ENCODE measurements at regions not wholly inside any gene's neighbourhood (a gene's known extent, or its start where the extent isn't known, plus 50 kb on each side); places are given as distances from the start of the nearest gene placed in this dataset.

GRCh38 chr13:106899442-106899841 is 331.5 kb upstream of the ARGLU1 start (continued):
- TF ChIP-seq SPI1 (IDR thresholded peaks at IDR 0.05; ENCODE audit: borderline replicate concordance, low read depth, low read length), result no peak
- TF ChIP-seq HNRNPH1 (optimal IDR thresholded peaks at IDR 0.05; ENCODE audit: low read depth, low read length), result no peak

GRCh38 chr13:106898231-106898630 is 330.3 kb upstream of the ARGLU1 start:
- DNase-seq (ENCODE audit: extremely low read depth in 1 of 4, low spot score in 3 of 4) (no peak), FAIRE-seq (no peak)
- WGBS (ENCODE audit: insufficient coverage, low coverage, missing lambda C conversion rate), result 0% methylated on average over 2 of the region's 2 CpGs

GRCh38 chr13:106888148-106888547 is 320.2 kb upstream of the ARGLU1 start:
- BruUV-seq (replicated peaks), result no TSS peak
- no peaks in the 10 kb centered on the region for H3K27me3 ChIP-seq (ENCODE audit: control insufficient read depth in 2 of 2, insufficient read depth in 2 of 2, low read length in 2 of 2)
- in situ Hi-C loops (cut with MboI), result no loop called here
- intact Hi-C loops (cut with micrococcal nuclease), result no loop called here
- 0% methylated on average over 2 of the region's 2 CpGs for WGBS (ENCODE audit: insufficient coverage, low coverage, missing lambda C conversion rate)
- no peaks in the 10 kb centered on the region for H3K79me2 ChIP-seq (ENCODE audit: control insufficient read depth, insufficient read depth, low read length)
- no peak for FAIRE-seq
- H3K4me3 ChIP-seq, result no peak overlapping the region
- no peaks in the 10 kb centered on the region for H3K4me1 ChIP-seq (replicated peaks in 1 of 2; ENCODE audit: control insufficient read depth in 2 of 2, insufficient read depth in 2 of 2, low read length in 2 of 2)
- no peaks in the 10 kb centered on the region for H4K20me1 ChIP-seq (replicated peaks; ENCODE audit: control insufficient read depth, insufficient read depth, low read length)
- H3K9ac ChIP-seq (ENCODE audit: insufficient read depth in 1 of 2, low read depth in 2 of 2, low read length in 2 of 2), result no peak overlapping the region
- no peak for ATAC-seq
- ChIA-PET POLR2A (no interaction called here), CTCF (ENCODE audit: low intra/inter-chr PET ratio) (no interaction called here)
- no peak for DNase-seq (ENCODE audit: extremely low read depth in 1 of 4, low spot score in 3 of 4)
- H3K4me2 ChIP-seq (ENCODE audit: insufficient read depth, low read length), result no peak overlapping the region
- H3K9me3 ChIP-seq (replicated peaks; ENCODE audit: control insufficient read depth, insufficient read depth, low read depth, low read length), result no peaks in the 10 kb centered on the region
- no peak overlapping the region for H2AFZ ChIP-seq (ENCODE audit: low read depth, low read length)
- no peaks in the 10 kb centered on the region for H3K36me3 ChIP-seq (ENCODE audit: control insufficient read depth, insufficient read depth, low read length)
- H3K9me1 ChIP-seq (ENCODE audit: control insufficient read depth, insufficient read depth, low read length), result no peaks in the 10 kb centered on the region
- no peak overlapping the region for H3K27ac ChIP-seq (ENCODE audit: extremely low read depth, low read depth, low read length)
- TF ChIP-seq ZNF431 (CRISPR knock-in tag; IDR thresholded peaks at IDR 0.05), result no peak
- TF ChIP-seq ZKSCAN1 (IDR thresholded peaks at IDR 0.05; ENCODE audit: low read depth, low read length), result no peak
- no peak for TF ChIP-seq ZNF133 (CRISPR knock-in tag; IDR thresholded peaks at IDR 0.05)
- no peak for TF ChIP-seq TAF15 (IDR thresholded peaks at IDR 0.05; ENCODE audit: low read depth, low read length)
- TF ChIP-seq TRIM25 (IDR thresholded peaks at IDR 0.05; ENCODE audit: borderline replicate concordance), result no peak
- no peak for TF ChIP-seq ZBTB7A (IDR thresholded peaks at IDR 0.05; ENCODE audit: borderline replicate concordance, control insufficient read depth, low read depth, low read length)
- no peak for TF ChIP-seq MBD2 (IDR thresholded peaks at IDR 0.05; ENCODE audit: borderline replicate concordance, low read depth)
- TF ChIP-seq ZBTB43 (CRISPR knock-in tag; IDR thresholded peaks at IDR 0.05), result no peak
- no peak for TF ChIP-seq ZC3H8 (IDR thresholded peaks at IDR 0.05)
- TF ChIP-seq ZNF589 (CRISPR knock-in tag; IDR thresholded peaks at IDR 0.05; ENCODE audit: low read depth), result no peak

More at GRCh38 chr13:106898231-106898630, 330.3 kb upstream of the ARGLU1 start:
- no peaks in the 10 kb centered on the region for H3K36me3 ChIP-seq (ENCODE audit: control insufficient read depth, insufficient read depth, low read length)
- no peaks in the 10 kb centered on the region for H3K79me2 ChIP-seq (ENCODE audit: control insufficient read depth, insufficient read depth, low read length)
- H3K4me2 ChIP-seq (ENCODE audit: insufficient read depth, low read length), result no peak overlapping the region
- H4K20me1 ChIP-seq (replicated peaks; ENCODE audit: control insufficient read depth, insufficient read depth, low read length), result no peaks in the 10 kb centered on the region
- H2AFZ ChIP-seq (ENCODE audit: low read depth, low read length), result no peak overlapping the region
- no peak for ATAC-seq
- no peaks in the 10 kb centered on the region for H3K27me3 ChIP-seq (ENCODE audit: control insufficient read depth in 2 of 2, insufficient read depth in 2 of 2, low read length in 2 of 2)
- H3K4me3 ChIP-seq, result no peak overlapping the region
- H3K4me1 ChIP-seq (replicated peaks in 1 of 2; ENCODE audit: control insufficient read depth in 2 of 2, insufficient read depth in 2 of 2, low read length in 2 of 2), result no peaks in the 10 kb centered on the region
- no peaks in the 10 kb centered on the region for H3K9me1 ChIP-seq (ENCODE audit: control insufficient read depth, insufficient read depth, low read length)
- no peak overlapping the region for H3K27ac ChIP-seq (ENCODE audit: extremely low read depth, low read depth, low read length)
- H3K9me3 ChIP-seq (replicated peaks; ENCODE audit: control insufficient read depth, insufficient read depth, low read depth, low read length), result no peaks in the 10 kb centered on the region
- CTCF ChIA-PET (ENCODE audit: low intra/inter-chr PET ratio), result no interaction called here
- in situ Hi-C loops (cut with MboI) (no loop called here), intact Hi-C loops (cut with micrococcal nuclease) (no loop called here)
- POLR2A ChIA-PET, result no interaction called here
- H3K9ac ChIP-seq (ENCODE audit: insufficient read depth in 1 of 2, low read depth in 2 of 2, low read length in 2 of 2), result no peak overlapping the region
- no TSS peak for BruUV-seq (replicated peaks)
- TF ChIP-seq NEUROD1 (IDR thresholded peaks at IDR 0.05; ENCODE audit: borderline replicate concordance, low read depth, low read length, partially characterized antibody), result no peak

Measured in K562 (cell line).